ENCODE measurements at regions not wholly inside any gene's neighbourhood (a gene's known extent, or its start where the extent isn't known, plus 50 kb on each side); places are given as distances from the start of the nearest gene placed in this dataset.

GRCh38 chr3:43978708-43979107, 263.0 kb upstream of the TOPAZ1 start:
- TF ChIP-seq, protein P1, sequence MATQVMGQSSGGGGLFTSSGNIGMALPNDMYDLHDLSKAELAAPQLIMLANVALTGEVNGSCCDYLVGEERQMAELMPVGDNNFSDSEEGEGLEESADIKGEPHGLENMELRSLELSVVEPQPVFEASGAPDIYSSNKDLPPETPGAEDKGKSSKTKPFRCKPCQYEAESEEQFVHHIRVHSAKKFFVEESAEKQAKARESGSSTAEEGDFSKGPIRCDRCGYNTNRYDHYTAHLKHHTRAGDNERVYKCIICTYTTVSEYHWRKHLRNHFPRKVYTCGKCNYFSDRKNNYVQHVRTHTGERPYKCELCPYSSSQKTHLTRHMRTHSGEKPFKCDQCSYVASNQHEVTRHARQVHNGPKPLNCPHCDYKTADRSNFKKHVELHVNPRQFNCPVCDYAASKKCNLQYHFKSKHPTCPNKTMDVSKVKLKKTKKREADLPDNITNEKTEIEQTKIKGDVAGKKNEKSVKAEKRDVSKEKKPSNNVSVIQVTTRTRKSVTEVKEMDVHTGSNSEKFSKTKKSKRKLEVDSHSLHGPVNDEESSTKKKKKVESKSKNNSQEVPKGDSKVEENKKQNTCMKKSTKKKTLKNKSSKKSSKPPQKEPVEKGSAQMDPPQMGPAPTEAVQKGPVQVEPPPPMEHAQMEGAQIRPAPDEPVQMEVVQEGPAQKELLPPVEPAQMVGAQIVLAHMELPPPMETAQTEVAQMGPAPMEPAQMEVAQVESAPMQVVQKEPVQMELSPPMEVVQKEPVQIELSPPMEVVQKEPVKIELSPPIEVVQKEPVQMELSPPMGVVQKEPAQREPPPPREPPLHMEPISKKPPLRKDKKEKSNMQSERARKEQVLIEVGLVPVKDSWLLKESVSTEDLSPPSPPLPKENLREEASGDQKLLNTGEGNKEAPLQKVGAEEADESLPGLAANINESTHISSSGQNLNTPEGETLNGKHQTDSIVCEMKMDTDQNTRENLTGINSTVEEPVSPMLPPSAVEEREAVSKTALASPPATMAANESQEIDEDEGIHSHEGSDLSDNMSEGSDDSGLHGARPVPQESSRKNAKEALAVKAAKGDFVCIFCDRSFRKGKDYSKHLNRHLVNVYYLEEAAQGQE (IDR thresholded peaks at IDR 0.05; ENCODE audit: borderline replicate concordance): no peak
- no peak for TF ChIP-seq EP300 (conservative IDR thresholded peaks at IDR 0.05; ENCODE audit: poor library complexity, severe bottlenecking)

All from neural cell (in vitro differentiated cells).